DND-41 (cell line): ENCODE measurements at regions not wholly inside any gene's neighbourhood (a gene's known extent, or its start where the extent isn't known, plus 50 kb on each side); places are given as distances from the start of the nearest gene placed in this dataset.

ENCODE experiments used
- ATAC-seq: fragments of 200-7000 bp; cut with Tn5 transposase; 3 replicates; pipeline ENCODE4 v1.9.1; 2021; ENCODE audit warnings: low read depth; ENCODE audit not compliant: insufficient read depth
- DNase-seq: peaks from one replicate; pipeline ENCODE4 v3.0.0-alpha.2; 2020
- H2AFZ ChIP-seq: 2 replicates; pipeline ENCODE4 v1.6.0; 2012; ENCODE audit warnings: low read depth, low read length
- H3K27ac ChIP-seq: 2 replicates; pipeline ENCODE4 v1.5.1; 2012; ENCODE audit warnings: low read length, inconsistent platforms
- H3K27me3 ChIP-seq: fragments of 200-600 bp; sonication (generic); 2 replicates; pipeline ENCODE4 v1.6.0; 2012; ENCODE audit warnings: low read length, mild to moderate bottlenecking, inconsistent platforms; ENCODE audit not compliant: insufficient read depth, poor library complexity
- H3K36me3 ChIP-seq: 2 replicates; pipeline ENCODE4 v1.5.1; 2012; ENCODE audit warnings: low read length, inconsistent platforms; ENCODE audit not compliant: insufficient read depth
- H3K4me1 ChIP-seq: 2 replicates; pipeline ENCODE4 v1.5.1; 2012; ENCODE audit warnings: mild to moderate bottlenecking, low read length; ENCODE audit not compliant: insufficient read depth
- H3K4me2 ChIP-seq: 2 replicates; pipeline ENCODE4 v1.6.0; 2012; ENCODE audit warnings: mild to moderate bottlenecking, moderate library complexity, low read length, inconsistent platforms; ENCODE audit not compliant: insufficient read depth
- H3K4me3 ChIP-seq, 2 experiments: fragments of 200-600 bp in 1 of 2; shearing (Covaris generic) in 1 of 2; 2 replicates each; pipeline ENCODE4 v1.5.1; 2012 to 2016; ENCODE audit warnings: inconsistent platforms in 2 of 2, low read length in 2 of 2, mild to moderate bottlenecking in 2 of 2, low read depth in 1 of 2, moderate library complexity in 1 of 2
- H3K79me2 ChIP-seq: 2 replicates; pipeline ENCODE4 v1.6.0; 2012; ENCODE audit warnings: low read length, inconsistent platforms; ENCODE audit not compliant: insufficient read depth
- H3K9ac ChIP-seq: 2 replicates; pipeline ENCODE4 v1.6.0; 2012; ENCODE audit warnings: low read depth, mild to moderate bottlenecking, inconsistent platforms, low read length, moderate library complexity
- H3K9me3 ChIP-seq: 2 replicates; pipeline ENCODE4 v1.5.1; 2012; ENCODE audit warnings: low read length, moderate library complexity, mild to moderate bottlenecking, inconsistent platforms; ENCODE audit not compliant: insufficient read depth, severe bottlenecking
- H4K20me1 ChIP-seq: 2 replicates; pipeline ENCODE4 v1.6.0; 2012; ENCODE audit warnings: low read length; ENCODE audit not compliant: insufficient read depth
- CTCF ChIP-seq: IDR thresholded peaks from 2 replicates; pipeline ENCODE4 v1.5.1; 2012; ENCODE audit warnings: borderline replicate concordance, low read length, moderate library complexity, mild to moderate bottlenecking; ENCODE audit not compliant: poor library complexity, severe bottlenecking; ENCODE audit errors: extremely low read depth
- EZH2 ChIP-seq: IDR thresholded peaks from 3 replicates; pipeline ENCODE4 v1.6.1; 2012; ENCODE audit warnings: borderline replicate concordance, low read depth, mild to moderate bottlenecking, moderate library complexity, low read length, inconsistent platforms; ENCODE audit not compliant: severe bottlenecking

DNA sequence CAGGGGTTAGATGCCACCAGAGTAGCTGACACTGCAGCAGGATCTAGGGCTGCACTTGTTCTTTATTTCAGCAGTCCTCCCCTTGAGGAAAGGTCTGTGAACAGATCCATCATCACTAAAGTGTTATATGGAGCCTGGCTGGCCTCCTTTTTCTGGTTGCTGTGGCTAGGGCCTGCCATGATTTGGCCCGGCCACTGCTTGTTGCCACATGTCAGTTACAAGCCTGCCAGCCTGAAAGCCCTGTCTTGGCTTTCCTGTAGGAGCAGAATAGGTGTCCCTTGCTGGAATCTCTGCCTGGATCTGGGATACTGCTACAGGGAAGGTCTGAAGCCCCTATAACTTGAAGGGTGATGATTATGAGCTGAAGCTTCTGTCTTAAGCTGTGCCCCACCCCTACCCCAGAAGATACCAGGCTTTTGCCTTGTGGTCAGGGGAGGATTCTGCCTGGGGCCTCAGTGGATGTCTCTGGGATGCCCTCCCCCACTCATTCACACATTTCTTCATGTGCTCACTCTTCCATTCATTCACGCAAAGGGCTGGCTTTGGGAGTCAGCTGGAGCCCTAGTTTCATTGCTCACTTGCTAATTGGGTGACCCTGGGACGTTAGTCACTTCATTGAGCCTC lies 64.7 kb downstream of the NDUFS5 start:
- Histone ChIP-seq H3K27ac (no peak overlapping the region), H3K9me3 (no peaks in the 10 kb centered on the region), H3K9ac (no peak overlapping the region), H3K4me3 (no peak overlapping the region), H4K20me1 (no peaks in the 10 kb centered on the region), H3K79me2 (no peaks in the 10 kb centered on the region), H3K36me3 (no peaks in the 10 kb centered on the region), H2AFZ (no peak overlapping the region), H3K4me1 (no peaks in the 10 kb centered on the region), H3K4me2 (no peak overlapping the region), H3K27me3 (peaks cover 3% of the 10 kb centered on the region)
- no peak for TF ChIP-seq CTCF
- no peak for TF ChIP-seq EZH2
- no peak for ATAC-seq
- DNase-seq = no peak

DNA sequence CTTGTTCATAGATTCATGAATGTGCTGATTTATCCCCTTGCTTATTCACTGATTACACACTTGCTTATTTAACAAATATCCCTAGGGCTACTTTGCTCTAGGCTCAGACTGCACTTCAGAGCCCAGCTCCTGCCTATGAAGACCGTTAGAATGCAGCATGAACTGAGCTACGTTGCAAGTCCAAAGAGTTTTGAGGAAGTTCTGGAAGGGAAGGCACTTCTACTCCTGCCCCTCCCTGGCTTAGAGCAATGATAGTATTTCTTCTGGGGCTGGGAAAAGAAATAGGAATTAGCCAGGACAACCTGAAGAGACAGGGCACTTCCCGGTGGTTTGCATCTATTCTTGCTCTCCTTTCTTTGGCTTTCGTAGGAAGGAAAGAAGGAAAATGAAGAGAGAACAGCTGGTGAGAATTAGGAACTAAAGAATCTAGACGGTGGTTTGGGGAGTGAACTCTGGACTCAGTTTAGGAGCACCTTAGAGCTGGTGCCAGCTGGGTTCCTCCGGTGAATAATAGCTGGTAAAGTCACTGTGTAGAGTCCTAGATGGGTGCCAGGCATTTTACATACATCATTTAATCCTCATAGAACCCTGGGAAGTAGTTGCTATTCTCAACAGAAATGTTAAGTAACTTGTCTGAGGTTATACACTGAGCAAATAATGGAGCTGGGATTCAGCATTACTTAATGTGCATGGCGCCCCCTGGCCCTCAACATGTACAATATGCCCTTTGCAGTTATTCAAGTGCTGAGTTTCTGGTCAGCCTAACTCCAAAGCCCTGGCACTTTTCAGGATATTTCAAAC lies 65.9 kb downstream of the NDUFS5 start:
- Histone ChIP-seq H3K9ac (no peak overlapping the region), H3K36me3 (no peaks in the 10 kb centered on the region), H3K9me3 (no peaks in the 10 kb centered on the region), H3K4me3 (no peak overlapping the region), H3K4me1 (no peaks in the 10 kb centered on the region), H3K27me3 (no peaks in the 10 kb centered on the region), H3K27ac (no peak overlapping the region), H3K79me2 (no peaks in the 10 kb centered on the region), H2AFZ (no peak overlapping the region), H3K4me2 (no peak overlapping the region), H4K20me1 (no peaks in the 10 kb centered on the region)
- peak; percentile 62 for DNase-seq
- no peak for TF ChIP-seq EZH2
- TF ChIP-seq CTCF = peak; percentile 84
- peak; percentile 92 for ATAC-seq

DNA sequence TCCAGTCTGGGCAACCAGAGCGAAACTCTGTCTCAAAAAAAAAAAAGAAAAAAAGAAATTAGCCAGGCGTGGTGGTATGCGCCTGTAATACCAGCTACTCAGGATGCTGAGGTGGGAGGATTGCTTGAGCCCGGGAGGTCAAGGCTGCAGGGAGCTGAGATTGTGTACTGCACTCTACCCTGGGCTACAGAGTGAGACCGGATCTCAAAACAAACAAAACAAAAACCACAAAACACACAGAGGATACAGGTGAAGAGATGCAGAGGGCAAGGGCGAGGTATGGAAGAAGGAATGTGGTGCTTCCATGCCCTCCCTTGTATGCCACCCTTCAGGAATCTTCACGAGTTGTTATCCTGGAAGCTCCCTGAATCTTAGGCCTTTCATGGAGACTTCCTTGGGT lies 68.5 kb downstream of the NDUFS5 start:
- no peak overlapping the region for H3K27ac ChIP-seq
- H3K4me1 ChIP-seq = peaks cover 4% of the 10 kb centered on the region; the same call in 1 of the 2 replicates
- no peak overlapping the region for H2AFZ ChIP-seq
- no peak overlapping the region for H3K4me3 ChIP-seq
- H4K20me1 ChIP-seq = no peaks in the 10 kb centered on the region
- TF ChIP-seq CTCF = no peak
- TF ChIP-seq EZH2 = no peak
- H3K79me2 ChIP-seq = no peaks in the 10 kb centered on the region
- DNase-seq (no peak), ATAC-seq (no peak)
- no peaks in the 10 kb centered on the region for H3K9me3 ChIP-seq
- H3K9ac ChIP-seq = no peak overlapping the region
- no peaks in the 10 kb centered on the region for H3K27me3 ChIP-seq
- no peaks in the 10 kb centered on the region for H3K36me3 ChIP-seq
- no peak overlapping the region for H3K4me2 ChIP-seq
